T-cell (primary cell): ENCODE measurements at regions not wholly inside any gene's neighbourhood (a gene's known extent, or its start where the extent isn't known, plus 50 kb on each side); places are given as distances from the start of the nearest gene placed in this dataset.

Experiments used
- ATAC-seq, 4 experiments: fragments of 200-7000 bp in 3 of 4; fragments of 150-1000 bp in 1 of 4; cut with Tn5 transposase; replicated peaks in 1 of 4; 1 replicate in 3 of 4; 2 replicates in 1 of 4; pipeline ENCODE4 v1.10.0; 2021; ENCODE audit warnings: moderate library complexity in 3 of 4, mild to moderate bottlenecking in 2 of 4, moderate number of reproducible peaks in 1 of 4
- CTCF ChIA-PET, 2 donors: fragments of 300-600 bp; sonication (Branson Sonifier 250); formaldehyde crosslinking; loops; one replicate each; lab custom pipeline; 2022; ENCODE audit warnings: antibody characterized with exemption in 2 of 2; lab: Charles Lee
- POLR2A ChIA-PET, 2 donors: fragments of 300-600 bp; sonication (Branson Sonifier 250); formaldehyde crosslinking; loops; one replicate each; lab custom pipeline; 2022; ENCODE audit warnings: antibody characterized with exemption in 2 of 2; lab: Charles Lee
- DNase-seq, 35 experiments: peaks; one replicate each; pipeline versions ENCODE4 v3.0.0 to v3.0.0-alpha.2; 2013 to 2023
- H3K27ac ChIP-seq: one replicate; pipeline ENCODE4 v1.5.1; 2013; ENCODE audit warnings: low read length
- H3K27me3 ChIP-seq, 2 experiments: replicated peaks in 1 of 2; 1 replicate in 1 of 2; 2 replicates in 1 of 2; pipeline versions ENCODE4 v1.6.1 to v1.7.0; 2013; ENCODE audit warnings: low read length in 1 of 2, mixed read lengths in 1 of 2; ENCODE audit not compliant: control insufficient read depth in 2 of 2, insufficient read depth in 2 of 2; ENCODE audit errors: extremely low read depth in 1 of 2
- H3K36me3 ChIP-seq, 2 donors: 1 replicate in 1 of 2; 2 replicates in 1 of 2; pipeline versions ENCODE4 v1.6.1 to v1.7.0; 2013; ENCODE audit warnings: low read length in 1 of 2; ENCODE audit not compliant: control insufficient read depth in 2 of 2, insufficient read depth in 1 of 2; ENCODE audit errors: extremely low read depth in 1 of 2
- H3K4me1 ChIP-seq, 2 experiments: 1 replicate in 1 of 2; 2 replicates in 1 of 2; pipeline versions ENCODE4 v1.6.1 to v1.7.0; 2013; ENCODE audit warnings: low read length in 2 of 2, mixed read lengths in 1 of 2; ENCODE audit not compliant: insufficient read depth in 2 of 2, control insufficient read depth in 1 of 2; ENCODE audit errors: extremely low read depth in 1 of 2
- H3K4me3 ChIP-seq, 2 donors: 1 replicate in 1 of 2; 2 replicates in 1 of 2; pipeline versions ENCODE4 v1.5.1 to v1.7.0; 2013; ENCODE audit warnings: mild to moderate bottlenecking in 2 of 2, low read length in 1 of 2, moderate library complexity in 1 of 2; ENCODE audit not compliant: control insufficient read depth in 1 of 2; ENCODE audit errors: extremely low read depth in 1 of 2
- H3K9me3 ChIP-seq: 2 replicates; pipeline ENCODE4 v1.7.0; 2013
- H3K27ac Mint-ChIP-seq, 2 donors: one replicate each; pipeline ENCODE4 v1.8.0; 2020 to 2021; ENCODE audit warnings: mild to moderate bottlenecking in 2 of 2, mixed read lengths in 2 of 2
- H3K27me3 Mint-ChIP-seq, 2 donors: one replicate each; pipeline ENCODE4 v1.8.0; 2021 to 2022; ENCODE audit warnings: mixed read lengths in 2 of 2
- H3K36me3 Mint-ChIP-seq: one replicate; pipeline ENCODE4 v1.8.0; 2021; ENCODE audit warnings: mixed read lengths
- H3K4me1 Mint-ChIP-seq, 3 donors: one replicate each; pipeline ENCODE4 v1.8.0; 2020 to 2022; ENCODE audit warnings: mixed read lengths in 3 of 3, mild to moderate bottlenecking in 1 of 3
- H3K4me3 Mint-ChIP-seq, 3 donors: one replicate each; pipeline ENCODE4 v1.8.0; 2020 to 2022; ENCODE audit warnings: mild to moderate bottlenecking in 3 of 3, mixed read lengths in 3 of 3, moderate library complexity in 3 of 3
- H3K9me3 Mint-ChIP-seq, 3 donors: one replicate each; pipeline ENCODE4 v1.8.0; 2020 to 2022; ENCODE audit warnings: mixed read lengths in 3 of 3
- WGBS: methylation state at CpG from one replicate; pipeline ENCODE4 v1.1.5; 2013; ENCODE audit warnings: missing lambda C conversion rate; ENCODE audit not compliant: insufficient coverage; 5-methylcytosine and 5-hydroxymethylcytosine counted together

DNA sequence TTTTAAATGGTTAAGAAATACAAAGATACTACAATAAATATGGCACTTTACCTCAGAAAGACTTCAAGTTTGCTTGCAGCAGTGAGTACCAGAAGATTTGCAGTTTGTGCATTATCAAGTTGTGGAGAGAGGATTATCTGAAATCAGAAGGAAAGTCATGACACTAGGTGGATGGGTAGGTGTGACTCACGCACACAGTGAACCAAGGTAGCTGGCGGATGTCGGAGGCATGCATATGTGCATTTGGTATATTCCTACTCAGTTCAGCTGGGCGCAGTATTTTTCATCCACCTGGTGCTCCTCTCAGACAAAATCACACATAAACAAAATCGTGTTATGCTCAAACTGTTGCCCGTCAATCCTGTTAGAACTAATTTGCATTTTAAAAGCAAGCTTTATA lies 351.0 kb downstream of the IGSF11 start:
- no peak for DNase-seq
- Mint-ChIP-seq H3K9me3 (peaks cover 0 to 8% (median 0%) of the 10 kb centered on the region in 3 donors), H3K27me3 (no peaks in the 10 kb centered on the region), H3K4me3 (no peak overlapping the region), H3K4me1 (no peaks in the 10 kb centered on the region), H3K36me3 (no peaks in the 10 kb centered on the region), H3K27ac (no peak overlapping the region)
- ChIA-PET POLR2A (no interaction called here), CTCF (no interaction called here)
- H3K4me3 ChIP-seq: no peak overlapping the region
- no peaks in the 10 kb centered on the region for H3K27me3 ChIP-seq
- H3K36me3 ChIP-seq: no peaks in the 10 kb centered on the region
- ATAC-seq: no peak
- H3K4me1 ChIP-seq: no peaks in the 10 kb centered on the region
- WGBS: 87% methylated on average over 5 of the region's 6 CpGs
- H3K27ac ChIP-seq: no peak overlapping the region
- no peaks in the 10 kb centered on the region for H3K9me3 ChIP-seq

DNA sequence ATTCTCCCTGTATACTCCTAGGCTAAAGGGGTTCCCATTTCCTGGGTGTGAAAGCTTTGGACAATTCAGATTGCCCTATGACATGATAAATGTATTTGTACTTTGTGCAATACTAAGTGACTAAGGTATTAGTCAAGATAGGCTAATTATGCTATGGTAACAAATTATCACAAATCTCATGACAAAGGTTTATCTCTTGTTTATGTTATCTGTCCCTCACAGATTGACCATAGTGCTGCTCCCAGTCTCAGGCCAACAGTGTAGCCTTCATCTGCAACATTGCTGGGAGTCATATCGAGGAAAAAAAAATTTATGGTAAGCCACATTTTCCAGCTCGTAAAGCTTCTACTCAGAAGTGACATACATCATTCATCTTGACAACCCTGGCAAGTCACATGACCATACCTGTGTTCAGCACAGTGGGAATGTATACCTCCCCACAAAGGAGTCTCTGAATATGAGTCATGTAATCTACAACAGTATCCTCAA lies 346.2 kb downstream of the IGSF11 start:
- ChIA-PET POLR2A (no interaction called here), CTCF (no interaction called here)
- DNase-seq (no peak), ATAC-seq (no peak)
- H3K27me3 Mint-ChIP-seq: no peaks in the 10 kb centered on the region
- no peaks in the 10 kb centered on the region for H3K4me1 ChIP-seq
- WGBS: no CpG with 5 or more reads among the region's 2 CpGs
- no peaks in the 10 kb centered on the region for H3K36me3 Mint-ChIP-seq
- no peak overlapping the region for H3K4me3 ChIP-seq
- no peaks in the 10 kb centered on the region for H3K36me3 ChIP-seq
- H3K9me3 ChIP-seq: no peaks in the 10 kb centered on the region
- peaks cover 0 to 4% (median 0%) of the 10 kb centered on the region in 3 donors for H3K9me3 Mint-ChIP-seq
- H3K4me3 Mint-ChIP-seq: no peak overlapping the region
- no peaks in the 10 kb centered on the region for H3K27me3 ChIP-seq
- H3K4me1 Mint-ChIP-seq: no peaks in the 10 kb centered on the region
- no peak overlapping the region for H3K27ac Mint-ChIP-seq
- H3K27ac ChIP-seq: no peak overlapping the region

DNA sequence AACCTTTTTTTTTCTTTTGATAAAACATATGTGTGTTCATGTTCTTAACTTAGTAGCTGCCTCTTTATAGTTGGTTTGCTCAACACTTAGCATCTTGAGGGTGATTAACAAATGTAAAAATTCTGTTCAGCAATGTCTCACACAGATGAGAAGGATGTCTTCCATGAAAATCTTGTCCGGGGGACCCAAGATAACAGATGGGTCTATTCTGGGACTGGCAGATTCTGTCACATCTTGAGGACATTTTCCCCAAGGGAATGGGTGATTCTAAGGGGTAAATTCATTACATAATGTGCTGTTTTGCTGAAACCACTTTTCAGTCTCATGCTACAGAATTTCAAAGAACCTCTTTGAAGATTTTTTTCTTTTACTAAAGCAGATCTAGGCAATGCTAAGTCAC lies 342.2 kb downstream of the IGSF11 start:
- Mint-ChIP-seq H3K4me3 (no peak overlapping the region), H3K9me3 (peaks cover 4 to 25% (median 13%) of the 10 kb centered on the region in 3 donors), H3K4me1 (no peaks in the 10 kb centered on the region), H3K36me3 (no peaks in the 10 kb centered on the region), H3K27ac (no peak overlapping the region), H3K27me3 (peaks cover 0 to 4% of the 10 kb centered on the region in 2 donors)
- Histone ChIP-seq H3K27me3 (no peaks in the 10 kb centered on the region), H3K27ac (no peak overlapping the region), H3K4me3 (no peak overlapping the region), H3K36me3 (no peaks in the 10 kb centered on the region), H3K9me3 (no peaks in the 10 kb centered on the region), H3K4me1 (no peaks in the 10 kb centered on the region)
- ATAC-seq: no peak
- WGBS: 100% methylated on average over 1 of the region's 1 CpG
- ChIA-PET POLR2A (no interaction called here), CTCF (no interaction called here)
- DNase-seq: no peak

- WGBS: 70% methylated on average over 7 of the region's 12 CpGs
Observed at GRCh38 chr3:118705487-118706219, 329.0 kb downstream of the IGSF11 start.

GRCh38 chr3:118707991-118708390 lies 326.7 kb downstream of the IGSF11 start:
- no peak overlapping the region for H3K4me3 ChIP-seq
- POLR2A ChIA-PET: no interaction called here
- no peaks in the 10 kb centered on the region for H3K27me3 ChIP-seq
- H3K9me3 ChIP-seq: no peaks in the 10 kb centered on the region
- no peak overlapping the region for H3K27ac ChIP-seq
- ATAC-seq: no peak
- CTCF ChIA-PET: no interaction called here
- H3K4me1 ChIP-seq: no peaks in the 10 kb centered on the region
- Mint-ChIP-seq H3K27me3 (no peaks in the 10 kb centered on the region), H3K4me1 (no peaks in the 10 kb centered on the region), H3K9me3 (no peaks in the 10 kb centered on the region), H3K27ac (no peak overlapping the region), H3K36me3 (no peaks in the 10 kb centered on the region), H3K4me3 (no peak overlapping the region)
- no peaks in the 10 kb centered on the region for H3K36me3 ChIP-seq
- DNase-seq: no peak

More at GRCh38 chr3:118705487-118706219, 329.0 kb downstream of the IGSF11 start:
- no peak overlapping the region for H3K27ac ChIP-seq
- no peaks in the 10 kb centered on the region for H3K36me3 Mint-ChIP-seq
- H3K9me3 Mint-ChIP-seq: peaks cover 0 to 3% (median 0%) of the 10 kb centered on the region in 3 donors
- no peaks in the 10 kb centered on the region for H3K4me1 ChIP-seq
- H3K27me3 Mint-ChIP-seq: no peaks in the 10 kb centered on the region
- no peaks in the 10 kb centered on the region for H3K9me3 ChIP-seq
- no peaks in the 10 kb centered on the region for H3K27me3 ChIP-seq
- H3K27ac Mint-ChIP-seq: no peak overlapping the region
- ChIA-PET CTCF (no interaction called here), POLR2A (no interaction called here)
- ATAC-seq (no peak), DNase-seq (no peak)
- H3K4me3 ChIP-seq: no peak overlapping the region
- H3K36me3 ChIP-seq: no peaks in the 10 kb centered on the region
- no peak overlapping the region for H3K4me3 Mint-ChIP-seq
- H3K4me1 Mint-ChIP-seq: no peaks in the 10 kb centered on the region

DNA sequence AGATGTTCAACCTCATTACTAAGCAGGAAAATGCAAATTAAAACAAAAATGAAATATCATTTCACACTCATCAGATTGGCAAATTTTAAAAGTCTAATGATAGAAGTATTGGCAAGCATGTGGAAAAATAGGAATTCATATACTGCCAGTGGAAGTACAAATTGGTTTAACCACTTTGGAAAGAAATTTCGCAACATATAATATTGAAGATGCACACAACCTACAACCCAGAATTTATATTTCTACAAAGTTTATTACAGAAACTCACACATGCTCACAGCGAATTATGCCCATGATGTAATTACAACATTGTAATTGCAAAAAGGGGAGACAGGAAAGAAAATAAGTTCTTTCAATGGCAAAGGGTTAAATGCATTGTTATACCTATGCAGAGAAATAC lies 324.1 kb downstream of the IGSF11 start:
- H3K4me3 Mint-ChIP-seq: no peak overlapping the region
- H3K36me3 ChIP-seq: no peaks in the 10 kb centered on the region
- H3K27ac Mint-ChIP-seq: no peak overlapping the region
- no peak overlapping the region for H3K4me3 ChIP-seq
- H3K9me3 ChIP-seq: no peaks in the 10 kb centered on the region
- ChIA-PET CTCF (no interaction called here), POLR2A (no interaction called here)
- no peaks in the 10 kb centered on the region for H3K27me3 Mint-ChIP-seq
- no peaks in the 10 kb centered on the region for H3K4me1 Mint-ChIP-seq
- no CpG with 5 or more reads among the region's 2 CpGs for WGBS
- no peak overlapping the region for H3K27ac ChIP-seq
- no peaks in the 10 kb centered on the region for H3K27me3 ChIP-seq
- H3K4me1 ChIP-seq: no peaks in the 10 kb centered on the region
- no peaks in the 10 kb centered on the region for H3K36me3 Mint-ChIP-seq
- DNase-seq (no peak), ATAC-seq (no peak)
- no peaks in the 10 kb centered on the region for H3K9me3 Mint-ChIP-seq
